Activated T-helper 2 cell treated with anti-CD3 and anti-CD28 coated beads, Interferon-gamma antibody, Interleukin-2, Interleukin-4, amounts not matched to agents 10 μg/mL and 5 μg/mL and 100 μg/mL, durations not matched to agents 14 hours and 24 hours and 36 hours (primary cell): ENCODE measurements at regions not wholly inside any gene's neighbourhood (a gene's known extent, or its start where the extent isn't known, plus 50 kb on each side); places are given as distances from the start of the nearest gene placed in this dataset.

Source experiments
- DNase-seq: peaks from one replicate; pipeline ENCODE4 v3.0.0; 2021; ENCODE audit warnings: low spot score
- H3K27ac Mint-ChIP-seq: one replicate; pipeline ENCODE4 v1.8.0; 2021; ENCODE audit warnings: mixed read lengths
- H3K27me3 Mint-ChIP-seq: one replicate; pipeline ENCODE4 v1.8.0; 2021; ENCODE audit warnings: low read depth, mixed read lengths
- H3K36me3 Mint-ChIP-seq: one replicate; pipeline ENCODE4 v1.8.0; 2021; ENCODE audit warnings: low read depth, mixed read lengths
- H3K4me1 Mint-ChIP-seq: one replicate; pipeline ENCODE4 v1.8.0; 2021; ENCODE audit warnings: low read depth, mixed read lengths
- H3K4me3 Mint-ChIP-seq: one replicate; pipeline ENCODE4 v1.8.0; 2021; ENCODE audit warnings: low read depth, mild to moderate bottlenecking, moderate library complexity, mixed read lengths
- H3K9me3 Mint-ChIP-seq: one replicate; pipeline ENCODE4 v1.8.0; 2021; ENCODE audit warnings: mixed read lengths
- intact Hi-C: fragments of 100-400 bp; cut with micrococcal nuclease; formaldehyde crosslinking; loops from one replicate; pipeline ENCODE4 v1.15.1; 2023

DNA sequence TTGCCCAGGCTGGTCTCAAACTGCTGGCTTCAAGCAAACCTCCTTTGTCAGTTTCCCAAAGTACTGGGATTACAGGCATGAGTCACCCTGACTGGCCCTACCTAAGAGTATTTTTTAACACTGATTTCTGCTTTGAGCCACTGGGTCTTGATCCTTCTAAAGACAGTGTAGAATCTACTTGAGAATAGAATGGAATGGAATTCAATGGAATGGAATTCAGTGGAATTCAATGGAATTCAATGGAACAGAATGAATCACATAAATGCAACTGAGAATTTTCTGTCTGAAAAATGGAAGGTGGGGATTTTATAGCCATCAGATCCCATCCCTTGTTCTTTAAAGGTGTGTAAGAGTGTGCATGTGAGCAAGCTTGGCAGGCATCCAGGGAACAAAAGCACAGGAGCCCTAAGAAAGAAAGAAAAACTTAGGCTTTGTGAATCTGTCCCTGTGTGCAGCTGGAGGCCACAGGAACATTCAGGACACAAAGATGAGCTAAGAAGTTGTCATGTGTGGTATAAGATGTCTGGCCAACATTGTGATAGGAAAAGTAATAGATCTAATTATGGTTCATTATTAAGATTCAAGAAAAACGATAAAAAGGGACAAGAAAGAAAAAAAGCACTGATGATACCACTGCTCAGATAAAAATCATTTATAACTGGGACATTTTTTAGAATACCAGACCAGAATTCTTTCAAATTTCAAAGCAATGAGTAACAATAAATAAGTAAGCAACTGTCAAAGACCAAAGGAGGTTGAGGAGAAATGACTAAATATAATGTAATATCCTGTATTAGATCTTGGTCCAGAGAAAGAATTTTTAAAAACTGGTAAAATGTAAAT lies 681.0 kb upstream of the GJE1 start:
- H3K9me3 Mint-ChIP-seq = no peaks in the 10 kb centered on the region
- no peaks in the 10 kb centered on the region for H3K4me1 Mint-ChIP-seq
- H3K27me3 Mint-ChIP-seq = no peaks in the 10 kb centered on the region
- no peak overlapping the region for H3K4me3 Mint-ChIP-seq
- no peak for DNase-seq
- intact Hi-C loops = no loop called here
- H3K36me3 Mint-ChIP-seq = no peaks in the 10 kb centered on the region
- H3K27ac Mint-ChIP-seq = no peak overlapping the region

DNA sequence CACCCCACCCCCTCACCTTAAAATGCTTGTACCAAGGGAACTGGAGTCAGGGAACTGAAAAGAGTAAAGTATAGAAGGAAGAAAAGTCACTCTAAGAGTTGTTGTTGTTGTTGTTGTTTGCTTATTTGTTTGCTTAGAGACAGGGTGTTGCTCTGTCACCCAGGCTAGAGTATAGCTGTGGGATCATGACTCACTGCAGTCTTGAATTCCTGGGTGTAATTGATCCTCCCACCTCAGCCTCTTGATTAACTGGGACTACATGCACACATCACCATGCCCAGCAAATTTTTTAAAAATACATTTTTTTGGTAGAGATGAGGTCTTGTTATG lies 681.6 kb upstream of the GJE1 start:
- no peaks in the 10 kb centered on the region for H3K36me3 Mint-ChIP-seq

DNA sequence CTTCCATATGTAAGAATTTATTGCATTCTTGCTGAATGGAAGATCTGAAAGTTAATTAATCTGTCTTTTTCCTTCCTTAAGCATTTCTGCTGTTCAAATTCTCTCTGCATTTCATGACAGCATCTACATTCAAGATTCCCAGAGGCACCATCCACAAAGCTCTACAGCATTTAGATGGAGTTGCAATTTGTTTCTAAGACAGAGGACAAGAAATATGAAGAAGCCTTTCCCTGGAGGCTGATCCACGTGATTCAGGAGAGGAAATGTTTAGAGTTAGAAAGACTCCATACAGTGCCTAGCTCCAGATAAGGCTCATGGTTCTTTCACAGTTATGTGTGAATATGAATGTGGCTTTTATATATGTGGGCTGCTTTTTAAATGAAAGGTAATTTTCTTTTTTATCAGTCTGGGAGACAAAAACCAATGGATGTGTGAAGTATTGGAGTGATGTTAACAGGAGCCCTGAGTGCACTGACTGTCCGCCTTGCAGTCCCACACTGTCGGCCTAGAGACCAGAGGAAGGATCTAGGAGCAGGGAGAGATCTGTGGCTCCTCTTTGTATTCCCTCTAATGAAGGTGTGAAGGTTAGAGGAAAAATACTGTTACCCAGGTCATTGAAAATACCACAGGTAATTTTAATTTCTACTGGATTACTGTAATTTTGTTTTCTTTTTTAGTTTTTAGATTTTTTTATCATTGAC lies 686.6 kb upstream of the GJE1 start:
- Mint-ChIP-seq H3K4me3 (no peak overlapping the region), H3K4me1 (no peaks in the 10 kb centered on the region), H3K27ac (no peak overlapping the region), H3K27me3 (peaks cover 5% of the 10 kb centered on the region), H3K36me3 (no peaks in the 10 kb centered on the region), H3K9me3 (no peaks in the 10 kb centered on the region)
- no peak for DNase-seq
- intact Hi-C loops = no loop called here

More for the DNA sequence above, 681.6 kb upstream of the GJE1 start:
- no peak overlapping the region for H3K27ac Mint-ChIP-seq
- H3K9me3 Mint-ChIP-seq = no peaks in the 10 kb centered on the region
- intact Hi-C loops = no loop called here
- H3K4me3 Mint-ChIP-seq = no peak overlapping the region
- DNase-seq = no peak
- no peaks in the 10 kb centered on the region for H3K4me1 Mint-ChIP-seq
- H3K27me3 Mint-ChIP-seq = peaks cover 1% of the 10 kb centered on the region

DNA sequence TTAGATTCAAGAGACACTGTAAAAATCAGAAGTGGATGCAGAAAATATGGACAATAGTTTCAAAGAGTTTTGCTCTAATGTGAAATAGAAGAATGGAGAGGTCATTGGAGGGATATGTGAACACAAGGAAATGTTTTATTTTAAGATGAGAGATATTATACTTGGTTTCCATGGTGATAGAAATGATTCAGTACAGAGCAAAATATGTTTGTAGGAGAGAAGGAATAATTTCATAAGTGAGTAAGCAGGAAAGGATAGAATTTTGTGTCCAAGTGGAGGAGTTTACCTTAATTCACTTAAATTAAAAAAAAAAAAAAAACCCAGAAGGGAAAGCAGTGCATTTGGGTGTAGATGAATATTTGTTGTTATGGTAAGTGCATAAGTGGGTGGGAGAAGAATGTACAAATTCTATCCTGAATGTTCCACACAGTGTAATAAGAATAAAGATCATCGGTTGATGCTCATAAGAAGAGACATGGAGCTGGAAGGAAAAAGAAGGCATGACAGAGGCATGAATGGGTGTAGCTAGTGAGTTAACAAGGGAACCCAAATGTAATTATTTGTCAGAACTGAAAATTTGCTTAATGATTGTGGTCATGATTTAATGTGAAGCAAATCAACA lies 688.9 kb upstream of the GJE1 start:
- intact Hi-C loops = no loop called here
- peaks cover 5% of the 10 kb centered on the region for H3K27me3 Mint-ChIP-seq

DNA sequence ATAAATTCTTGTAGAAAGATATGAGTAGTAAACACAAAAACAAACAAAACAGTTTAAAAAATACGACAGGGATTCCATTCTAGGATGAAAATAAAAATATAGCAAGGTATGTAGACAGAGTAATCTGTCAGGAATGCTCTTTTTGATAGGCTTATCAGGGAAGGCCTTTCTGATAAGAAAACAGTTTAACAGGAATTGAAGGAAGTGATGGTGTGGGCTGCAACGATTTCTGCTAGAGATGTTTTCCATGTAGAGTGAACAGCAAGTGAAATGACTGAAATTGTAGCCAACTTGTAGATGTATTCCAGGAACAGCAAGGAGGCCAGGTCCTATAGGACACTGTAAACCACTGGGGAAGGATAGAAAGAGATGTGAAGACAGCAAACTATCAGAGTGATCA lies 689.7 kb upstream of the GJE1 start:
- intact Hi-C loops = no loop called here
- no peaks in the 10 kb centered on the region for H3K4me1 Mint-ChIP-seq
- H3K9me3 Mint-ChIP-seq = no peaks in the 10 kb centered on the region
- no peak for DNase-seq
- H3K27me3 Mint-ChIP-seq = peaks cover 5% of the 10 kb centered on the region
- no peak overlapping the region for H3K27ac Mint-ChIP-seq
- no peaks in the 10 kb centered on the region for H3K36me3 Mint-ChIP-seq
- H3K4me3 Mint-ChIP-seq = no peak overlapping the region

More for the DNA sequence above, 688.9 kb upstream of the GJE1 start:
- H3K36me3 Mint-ChIP-seq = no peaks in the 10 kb centered on the region
- no peak overlapping the region for H3K27ac Mint-ChIP-seq
- H3K4me3 Mint-ChIP-seq = no peak overlapping the region
- H3K4me1 Mint-ChIP-seq = no peaks in the 10 kb centered on the region
- no peak for DNase-seq
- H3K9me3 Mint-ChIP-seq = no peaks in the 10 kb centered on the region

DNA sequence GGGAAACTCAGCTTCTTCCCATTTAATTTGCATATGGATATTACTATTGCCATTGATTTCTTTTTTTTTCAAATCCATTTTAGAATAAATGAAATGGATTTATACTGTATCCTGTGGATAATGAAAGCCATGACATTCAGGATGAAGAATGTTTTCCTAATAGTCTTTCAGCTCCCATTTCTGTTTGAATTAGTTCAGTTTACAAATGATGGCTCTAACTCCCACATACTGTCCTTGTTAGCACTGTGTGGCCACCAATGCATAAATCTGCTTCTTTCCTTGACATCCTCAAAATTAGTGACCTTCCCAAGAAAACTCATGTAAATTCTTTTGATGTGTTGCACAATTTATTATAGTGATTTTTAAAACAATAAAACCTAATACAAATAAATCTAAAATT lies 693.2 kb upstream of the GJE1 start:
- no peak for DNase-seq
- no peaks in the 10 kb centered on the region for H3K36me3 Mint-ChIP-seq
- H3K4me1 Mint-ChIP-seq = no peaks in the 10 kb centered on the region
- H3K4me3 Mint-ChIP-seq = no peak overlapping the region
- intact Hi-C loops = no loop called here
- no peak overlapping the region for H3K27ac Mint-ChIP-seq
- peaks cover 3% of the 10 kb centered on the region for H3K27me3 Mint-ChIP-seq
- H3K9me3 Mint-ChIP-seq = no peaks in the 10 kb centered on the region

DNA sequence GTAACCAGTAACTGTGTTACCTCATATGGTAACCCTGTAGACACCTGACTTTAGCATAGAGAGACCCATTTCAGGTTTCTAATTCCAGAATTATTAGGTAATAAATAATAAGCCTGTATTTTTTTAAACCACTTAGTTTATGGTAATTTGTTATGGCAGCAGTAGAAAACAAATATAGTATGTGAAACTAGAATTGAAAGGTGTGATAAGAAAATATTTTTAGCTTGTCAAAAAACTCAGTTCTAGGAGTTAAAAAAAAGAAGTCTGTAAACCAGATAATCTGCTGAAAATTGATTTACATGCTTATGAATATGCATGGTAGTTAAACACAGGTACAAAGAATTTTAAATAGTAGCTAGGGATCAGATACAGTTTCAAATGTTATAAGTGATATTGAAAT lies 695.0 kb upstream of the GJE1 start:
- Mint-ChIP-seq H3K27ac (no peak overlapping the region), H3K27me3 (peaks cover 3% of the 10 kb centered on the region), H3K36me3 (no peaks in the 10 kb centered on the region), H3K9me3 (no peaks in the 10 kb centered on the region), H3K4me3 (no peak overlapping the region), H3K4me1 (no peaks in the 10 kb centered on the region)
- intact Hi-C loops = no loop called here
- no peak for DNase-seq

DNA sequence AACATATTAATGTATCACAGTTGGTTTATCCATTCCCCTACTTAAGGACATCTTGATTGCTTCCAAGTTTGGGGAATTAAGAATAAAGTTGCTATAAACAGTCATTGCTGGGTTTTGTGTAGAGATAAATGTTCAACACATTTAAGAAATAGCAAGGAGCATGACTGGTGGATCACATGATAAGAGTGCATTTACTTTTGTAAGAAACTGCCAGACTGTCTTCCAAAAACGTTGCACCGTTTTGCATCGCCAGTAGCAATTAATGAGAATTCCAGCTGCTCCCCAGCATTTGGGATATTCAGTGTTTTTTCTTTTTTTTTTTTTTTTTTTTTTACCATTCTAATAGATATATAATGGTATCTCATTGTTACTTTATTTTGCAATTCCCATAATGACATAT lies 695.7 kb upstream of the GJE1 start:
- Mint-ChIP-seq H3K27ac (no peak overlapping the region), H3K4me1 (no peaks in the 10 kb centered on the region), H3K36me3 (no peaks in the 10 kb centered on the region), H3K4me3 (no peak overlapping the region), H3K27me3 (peaks cover 3% of the 10 kb centered on the region), H3K9me3 (no peaks in the 10 kb centered on the region)
- intact Hi-C loops = no loop called here
- DNase-seq = no peak

DNA sequence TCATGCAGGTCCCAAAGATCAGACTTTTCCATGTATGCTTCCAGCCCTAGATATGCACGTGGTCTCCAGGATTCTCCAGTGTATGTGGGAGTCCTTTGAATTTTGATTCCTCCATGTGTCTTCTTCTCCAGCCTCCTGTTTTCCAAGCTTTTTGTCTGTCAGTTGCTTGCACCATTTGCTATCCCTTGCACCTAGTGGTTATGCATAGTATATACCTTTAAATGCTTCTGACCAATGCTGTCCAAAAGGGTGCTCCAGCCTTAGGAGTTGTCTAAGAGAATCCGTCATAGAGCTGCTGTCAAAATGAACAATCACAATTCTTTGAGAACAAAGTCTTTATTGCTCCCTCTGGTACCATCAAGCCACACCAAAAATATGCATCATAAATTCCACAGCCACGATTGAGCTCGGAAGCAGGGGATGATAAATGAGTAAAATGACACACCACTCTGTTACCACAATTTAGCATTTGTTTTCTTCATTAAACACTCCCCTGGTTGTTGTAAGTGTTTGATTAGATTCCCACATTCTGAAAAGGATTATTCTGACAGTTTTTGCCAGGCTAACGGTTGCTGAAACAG lies 706.2 kb upstream of the GJE1 start:
- intact Hi-C loops = no loop called here
- H3K9me3 Mint-ChIP-seq = no peaks in the 10 kb centered on the region
- H3K36me3 Mint-ChIP-seq = no peaks in the 10 kb centered on the region
- no peak for DNase-seq
- no peak overlapping the region for H3K27ac Mint-ChIP-seq
- no peaks in the 10 kb centered on the region for H3K4me1 Mint-ChIP-seq
- H3K27me3 Mint-ChIP-seq = peaks cover 2% of the 10 kb centered on the region
- H3K4me3 Mint-ChIP-seq = no peak overlapping the region

DNA sequence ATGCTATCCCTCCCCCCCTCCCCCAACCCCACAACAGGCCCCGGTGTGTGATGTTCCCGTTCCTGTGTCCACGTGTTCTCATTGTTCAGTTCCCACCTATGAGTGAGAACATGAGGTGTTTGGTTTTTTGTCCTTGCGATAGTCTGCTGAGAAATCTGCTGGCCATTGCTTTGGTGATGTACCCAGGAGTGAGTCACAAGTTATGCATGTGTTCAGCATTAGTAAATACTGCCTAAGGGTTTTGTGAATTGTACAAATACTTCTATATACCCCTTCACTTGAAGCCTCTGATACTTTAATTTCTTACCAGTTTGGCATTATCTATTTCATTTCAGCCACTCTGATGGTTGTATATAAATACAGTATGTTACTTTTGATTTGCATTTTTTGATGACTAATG lies 711.3 kb upstream of the GJE1 start:
- intact Hi-C loops = no loop called here
- Mint-ChIP-seq H3K27ac (no peak overlapping the region), H3K4me1 (no peaks in the 10 kb centered on the region), H3K4me3 (no peak overlapping the region), H3K36me3 (no peaks in the 10 kb centered on the region), H3K27me3 (peaks cover 2% of the 10 kb centered on the region), H3K9me3 (no peaks in the 10 kb centered on the region)
- DNase-seq = no peak

DNA sequence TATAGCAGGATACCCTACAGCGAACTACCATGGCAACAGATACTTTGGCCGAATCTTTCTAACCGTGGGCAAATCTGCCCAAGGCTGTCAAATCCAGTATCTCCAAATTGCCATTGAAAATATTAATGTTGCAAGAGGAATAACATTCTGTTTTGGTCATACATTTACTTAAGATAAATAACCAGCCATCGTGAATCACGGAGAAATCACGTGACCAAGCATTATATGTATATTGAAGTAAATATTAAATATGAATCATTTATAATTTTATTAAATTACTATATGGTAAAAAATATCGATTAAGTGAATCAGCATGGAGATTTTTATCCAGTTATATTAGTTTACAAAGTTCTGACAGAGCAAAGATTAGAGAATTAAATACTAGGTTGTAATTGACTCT lies 714.6 kb upstream of the GJE1 start:
- H3K4me3 Mint-ChIP-seq = no peak overlapping the region
- intact Hi-C loops = no loop called here
- DNase-seq = no peak

DNA sequence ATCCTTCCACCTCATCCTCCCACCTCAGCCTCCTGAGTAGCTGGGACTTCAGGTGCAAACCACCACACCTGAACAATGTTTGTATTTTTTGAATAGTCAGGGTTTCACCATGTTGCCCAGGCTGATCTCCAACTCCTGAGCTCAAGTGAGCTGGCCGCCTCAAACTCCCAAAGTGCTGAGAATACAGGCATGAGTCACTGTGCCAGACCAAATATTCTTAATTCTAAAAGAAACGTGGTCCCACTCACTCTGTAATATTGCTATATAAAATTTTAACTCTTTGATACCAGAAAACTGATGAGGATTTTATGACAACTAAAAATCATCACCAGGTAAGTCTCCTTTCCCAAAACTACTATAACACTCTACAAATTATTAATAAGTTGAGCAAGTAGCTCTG lies 716.8 kb upstream of the GJE1 start:
- H3K9me3 Mint-ChIP-seq = no peaks in the 10 kb centered on the region
- peaks cover 4% of the 10 kb centered on the region for H3K27me3 Mint-ChIP-seq
- H3K4me3 Mint-ChIP-seq = no peak overlapping the region
- H3K27ac Mint-ChIP-seq = no peak overlapping the region
- no peaks in the 10 kb centered on the region for H3K4me1 Mint-ChIP-seq
- intact Hi-C loops = no loop called here
- no peak for DNase-seq
- H3K36me3 Mint-ChIP-seq = no peaks in the 10 kb centered on the region

More for the DNA sequence above, 714.6 kb upstream of the GJE1 start:
- Mint-ChIP-seq H3K27me3 (peaks cover 4% of the 10 kb centered on the region), H3K4me1 (no peaks in the 10 kb centered on the region), H3K9me3 (no peaks in the 10 kb centered on the region), H3K27ac (no peak overlapping the region), H3K36me3 (no peaks in the 10 kb centered on the region)

DNA sequence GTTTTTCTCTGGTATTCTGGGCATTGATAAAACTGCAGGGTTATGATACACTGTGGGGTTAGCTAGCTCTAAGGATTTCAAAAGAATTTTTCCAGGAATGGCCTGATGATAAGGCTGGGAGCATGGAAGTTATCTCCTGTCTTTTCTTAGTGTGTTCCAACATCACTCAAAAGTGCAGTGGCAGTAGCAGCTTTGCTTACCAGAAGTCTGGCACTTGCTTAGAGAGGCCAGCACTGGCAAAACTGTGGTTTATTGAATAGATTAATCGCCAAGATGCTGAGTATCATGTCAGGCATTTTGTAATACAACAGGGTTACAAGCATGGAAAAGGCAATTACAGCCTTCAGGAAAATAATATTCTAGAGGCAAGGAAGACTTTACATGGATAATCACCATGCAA lies 719.5 kb upstream of the GJE1 start:
- intact Hi-C loops = no loop called here
- H3K4me3 Mint-ChIP-seq = no peak overlapping the region
- no peak for DNase-seq
- H3K27me3 Mint-ChIP-seq = peaks cover 2% of the 10 kb centered on the region
- peaks cover 10% of the 10 kb centered on the region for H3K9me3 Mint-ChIP-seq
- H3K36me3 Mint-ChIP-seq = no peaks in the 10 kb centered on the region
- H3K4me1 Mint-ChIP-seq = no peaks in the 10 kb centered on the region
- H3K27ac Mint-ChIP-seq = no peak overlapping the region
